Loucy (cell line): ENCODE measurements at regions not wholly inside any gene's neighbourhood (a gene's known extent, or its start where the extent isn't known, plus 50 kb on each side); places are given as distances from the start of the nearest gene placed in this dataset.

Source experiments
- H2AFZ ChIP-seq: fragments of 200-600 bp; sonication (generic); 2 replicates; pipeline ENCODE4 v1.6.0; 2016; ENCODE audit warnings: antibody characterized with exemption, mild to moderate bottlenecking, low read length, moderate library complexity
- H3F3A ChIP-seq: fragments of 200-600 bp; 2 replicates; pipeline ENCODE4 v1.6.0; 2016; ENCODE audit warnings: antibody characterized with exemption, low read depth, mild to moderate bottlenecking
- H3K27me3 ChIP-seq: fragments of 200-600 bp; sonication (generic); 2 replicates; pipeline ENCODE4 v1.6.1; 2014; ENCODE audit warnings: low read length, mild to moderate bottlenecking; ENCODE audit not compliant: insufficient read depth, poor library complexity, severe bottlenecking
- H3K36me3 ChIP-seq: fragments of 200-600 bp; sonication (generic); 2 replicates; pipeline ENCODE4 v1.6.1; 2016; ENCODE audit warnings: low read length; ENCODE audit not compliant: insufficient read depth
- H3K4me1 ChIP-seq: fragments of 200-600 bp; sonication (generic); 2 replicates; pipeline ENCODE4 v1.5.1; 2014; ENCODE audit warnings: low read length, mild to moderate bottlenecking; ENCODE audit not compliant: insufficient read depth, poor library complexity, severe bottlenecking
- H3K4me2 ChIP-seq: fragments of 200-600 bp; sonication (generic); 2 replicates; pipeline ENCODE4 v1.6.0; 2014; ENCODE audit warnings: antibody characterized with exemption, low read length, low read depth, mild to moderate bottlenecking; ENCODE audit not compliant: poor library complexity, severe bottlenecking
- H3K4me3 ChIP-seq: fragments of 200-600 bp; sonication (generic); 2 replicates; pipeline ENCODE4 v1.5.1; 2014; ENCODE audit warnings: low read length, mild to moderate bottlenecking, mixed read lengths; ENCODE audit not compliant: poor library complexity, severe bottlenecking
- H3K79me2 ChIP-seq: fragments of 200-600 bp; sonication (generic); 2 replicates; pipeline ENCODE4 v1.6.1; 2014; ENCODE audit warnings: low read length; ENCODE audit not compliant: insufficient read depth
- H3K9ac ChIP-seq: fragments of 200-600 bp; sonication (generic); 2 replicates; pipeline ENCODE4 v1.6.0; 2014; ENCODE audit warnings: mild to moderate bottlenecking, low read depth, low read length, moderate library complexity; ENCODE audit not compliant: poor library complexity, severe bottlenecking
- H3K9me2 ChIP-seq: fragments of 200-600 bp; sonication (generic); replicated peaks from 2 replicates; pipeline ENCODE4 v1.6.1; 2016; ENCODE audit warnings: low read depth, low read length, mixed read lengths
- H3K9me3 ChIP-seq: fragments of 200-600 bp; sonication (generic); 2 replicates; pipeline ENCODE4 v1.6.1; 2014; ENCODE audit warnings: mild to moderate bottlenecking, antibody characterized with exemption, low read length, low read depth; ENCODE audit not compliant: insufficient read depth
- H4K20me1 ChIP-seq: fragments of 200-600 bp; sonication (generic); 2 replicates; pipeline ENCODE4 v1.6.0; 2014; ENCODE audit warnings: antibody characterized with exemption, low read length, mild to moderate bottlenecking; ENCODE audit not compliant: insufficient read depth, poor library complexity, severe bottlenecking
- EZH2phosphoT487 ChIP-seq: fragments of 200-600 bp; IDR thresholded peaks from 2 replicates; pipeline ENCODE4 v1.6.1; 2018; ENCODE audit warnings: antibody characterized with exemption, mild to moderate bottlenecking, moderate library complexity, borderline replicate concordance
- TF ChIP-seq, protein P1 (sequence below): fragments of 200-600 bp; sonication (generic); conservative IDR thresholded peaks from 2 replicates; pipeline ENCODE4 v1.5.1; 2014; ENCODE audit warnings: mild to moderate bottlenecking, antibody characterized with exemption, low read length

DNA sequence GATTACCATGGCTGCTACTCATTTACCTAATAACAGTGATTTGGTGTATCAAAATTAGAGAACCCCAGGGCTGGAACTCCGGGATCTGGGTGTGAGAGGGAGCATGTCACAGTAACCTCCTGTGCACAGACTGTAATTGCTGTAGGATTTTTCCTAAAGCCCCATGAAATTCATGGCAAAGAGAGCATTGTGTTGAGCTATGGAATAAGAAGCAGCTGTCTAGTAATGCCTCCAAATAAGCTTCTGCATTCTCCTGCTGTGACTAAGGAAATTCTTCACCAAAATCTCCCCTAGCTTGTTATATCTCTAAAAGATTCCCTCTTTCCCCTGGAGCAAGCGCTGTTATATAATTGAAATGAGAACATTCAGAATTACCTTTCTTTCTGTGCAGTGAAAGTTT is 158.1 kb upstream of the SPATS2L start:
- H3K9ac ChIP-seq = no peak overlapping the region
- no peak overlapping the region for H3K4me3 ChIP-seq
- H3K36me3 ChIP-seq = no peaks in the 10 kb centered on the region
- H3K79me2 ChIP-seq = no peaks in the 10 kb centered on the region
- no peak overlapping the region for H2AFZ ChIP-seq
- no peaks in the 10 kb centered on the region for H3F3A ChIP-seq
- H3K9me3 ChIP-seq = peaks cover 10% of the 10 kb centered on the region; the same call in 1 of the 2 replicates
- no peaks in the 10 kb centered on the region for H3K4me1 ChIP-seq
- H4K20me1 ChIP-seq = no peaks in the 10 kb centered on the region
- no peak overlapping the region for H3K4me2 ChIP-seq
- TF ChIP-seq, protein P1, sequence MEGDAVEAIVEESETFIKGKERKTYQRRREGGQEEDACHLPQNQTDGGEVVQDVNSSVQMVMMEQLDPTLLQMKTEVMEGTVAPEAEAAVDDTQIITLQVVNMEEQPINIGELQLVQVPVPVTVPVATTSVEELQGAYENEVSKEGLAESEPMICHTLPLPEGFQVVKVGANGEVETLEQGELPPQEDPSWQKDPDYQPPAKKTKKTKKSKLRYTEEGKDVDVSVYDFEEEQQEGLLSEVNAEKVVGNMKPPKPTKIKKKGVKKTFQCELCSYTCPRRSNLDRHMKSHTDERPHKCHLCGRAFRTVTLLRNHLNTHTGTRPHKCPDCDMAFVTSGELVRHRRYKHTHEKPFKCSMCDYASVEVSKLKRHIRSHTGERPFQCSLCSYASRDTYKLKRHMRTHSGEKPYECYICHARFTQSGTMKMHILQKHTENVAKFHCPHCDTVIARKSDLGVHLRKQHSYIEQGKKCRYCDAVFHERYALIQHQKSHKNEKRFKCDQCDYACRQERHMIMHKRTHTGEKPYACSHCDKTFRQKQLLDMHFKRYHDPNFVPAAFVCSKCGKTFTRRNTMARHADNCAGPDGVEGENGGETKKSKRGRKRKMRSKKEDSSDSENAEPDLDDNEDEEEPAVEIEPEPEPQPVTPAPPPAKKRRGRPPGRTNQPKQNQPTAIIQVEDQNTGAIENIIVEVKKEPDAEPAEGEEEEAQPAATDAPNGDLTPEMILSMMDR = no peak
- TF ChIP-seq EZH2phosphoT487 = no peak
- no peaks in the 10 kb centered on the region for H3K9me2 ChIP-seq
- no peaks in the 10 kb centered on the region for H3K27me3 ChIP-seq

DNA sequence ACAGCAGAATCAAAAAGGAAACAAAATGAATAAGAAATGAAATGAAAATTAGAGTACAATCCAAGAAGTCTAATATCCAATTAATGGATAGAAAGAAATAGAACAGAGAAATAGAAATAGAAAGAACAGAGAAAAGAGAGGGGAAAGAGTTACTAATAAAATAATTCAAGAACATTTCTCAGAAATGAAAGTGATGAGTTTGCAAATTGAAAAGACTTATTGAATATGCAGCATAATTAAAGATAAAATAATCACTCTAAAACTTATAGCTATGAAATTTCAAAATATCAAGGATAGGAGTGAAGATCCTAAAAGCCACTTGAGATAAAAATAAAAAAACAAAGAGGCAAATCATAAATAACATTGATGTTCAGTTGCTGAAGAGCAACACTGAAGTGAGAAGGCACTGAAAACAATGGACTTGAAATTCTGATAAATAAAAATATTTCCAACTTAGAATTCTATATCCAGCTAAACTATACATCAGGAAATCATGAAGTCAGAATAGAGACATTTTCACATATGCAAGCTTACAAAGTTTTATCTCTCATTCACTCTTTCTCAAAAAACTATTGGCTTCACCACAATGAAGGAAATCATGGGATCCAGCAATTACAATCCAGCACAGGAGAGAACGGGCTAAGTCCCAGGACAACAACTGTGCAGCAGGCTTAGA is 155.9 kb upstream of the SPATS2L start:
- H3K4me1 ChIP-seq = no peaks in the 10 kb centered on the region
- no peak overlapping the region for H3K9ac ChIP-seq
- no peaks in the 10 kb centered on the region for H3K9me2 ChIP-seq
- H2AFZ ChIP-seq = no peak overlapping the region
- H3F3A ChIP-seq = no peaks in the 10 kb centered on the region
- TF ChIP-seq EZH2phosphoT487 = no peak
- TF ChIP-seq, protein P1 = no peak
- peaks cover 4% of the 10 kb centered on the region; the same call in 1 of the 2 replicates for H3K9me3 ChIP-seq
- no peaks in the 10 kb centered on the region for H3K36me3 ChIP-seq
- H4K20me1 ChIP-seq = no peaks in the 10 kb centered on the region
- H3K4me3 ChIP-seq = no peak overlapping the region
- H3K27me3 ChIP-seq = no peaks in the 10 kb centered on the region
- no peaks in the 10 kb centered on the region for H3K79me2 ChIP-seq
- no peak overlapping the region for H3K4me2 ChIP-seq

DNA sequence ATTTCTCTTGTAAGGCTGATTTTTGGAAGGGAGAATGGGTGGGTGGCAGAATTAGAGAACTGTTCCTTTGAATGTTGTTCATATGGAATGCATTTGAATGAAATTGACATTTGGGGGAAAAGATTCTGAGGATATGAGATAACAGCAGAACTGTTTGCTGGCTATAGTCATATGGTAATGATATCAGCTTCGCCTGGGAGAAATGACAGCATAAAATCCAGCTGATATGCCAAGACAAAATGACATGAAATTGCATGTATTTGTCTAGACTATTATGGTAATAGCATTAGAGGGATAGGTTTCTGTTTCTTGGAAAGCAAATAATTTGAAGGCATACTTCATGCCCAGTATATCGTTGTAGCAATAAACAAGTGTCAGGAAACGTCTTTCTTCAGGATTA is 150.8 kb upstream of the SPATS2L start:
- no peaks in the 10 kb centered on the region for H3K79me2 ChIP-seq
- H3K4me1 ChIP-seq = no peaks in the 10 kb centered on the region
- TF ChIP-seq, protein P1 = no peak
- TF ChIP-seq EZH2phosphoT487 = no peak
- H3K27me3 ChIP-seq = no peaks in the 10 kb centered on the region
- no peak overlapping the region for H3K4me3 ChIP-seq
- H3K9me3 ChIP-seq = no peaks in the 10 kb centered on the region
- H4K20me1 ChIP-seq = no peaks in the 10 kb centered on the region
- no peak overlapping the region for H3K9ac ChIP-seq
- H3K4me2 ChIP-seq = no peak overlapping the region
- H3F3A ChIP-seq = no peaks in the 10 kb centered on the region
- no peaks in the 10 kb centered on the region for H3K9me2 ChIP-seq
- H3K36me3 ChIP-seq = no peaks in the 10 kb centered on the region
- H2AFZ ChIP-seq = no peak overlapping the region
